Suprapubic skin (tissue), 4 donors: ENCODE measurements at regions not wholly inside any gene's neighbourhood (a gene's known extent, or its start where the extent isn't known, plus 50 kb on each side); places are given as distances from the start of the nearest gene placed in this dataset.

Experiments used
- EP300 ChIP-seq: sonication (generic); formaldehyde crosslinking; IDR thresholded peaks from one replicate; pipeline ENCODE4 v1.6.1; 2017; ENCODE audit warnings: antibody characterized with exemption
- POLR2A ChIP-seq, 2 donors: fragments of 450-650 bp; IDR thresholded peaks; one replicate each; pipeline ENCODE4 v1.6.1; 2017; ENCODE audit warnings: antibody characterized with exemption in 2 of 2, mild to moderate bottlenecking in 2 of 2, moderate library complexity in 2 of 2
- POLR2AphosphoS5 ChIP-seq, 3 donors: sonication (generic); formaldehyde crosslinking; IDR thresholded peaks; one replicate each; pipeline ENCODE4 v1.6.1; 2017; ENCODE audit warnings: antibody characterized with exemption in 3 of 3
- TF ChIP-seq, protein P1 (sequence below), 2 donors: fragments of 200-600 bp in 1 of 2; fragments of 450-650 bp in 1 of 2; sonication (generic) in 1 of 2; IDR thresholded peaks; one replicate each; pipeline ENCODE4 v1.5.1; 2016 to 2019; ENCODE audit warnings: antibody characterized with exemption in 2 of 2, mild to moderate bottlenecking in 1 of 2, moderate library complexity in 1 of 2

DNA sequence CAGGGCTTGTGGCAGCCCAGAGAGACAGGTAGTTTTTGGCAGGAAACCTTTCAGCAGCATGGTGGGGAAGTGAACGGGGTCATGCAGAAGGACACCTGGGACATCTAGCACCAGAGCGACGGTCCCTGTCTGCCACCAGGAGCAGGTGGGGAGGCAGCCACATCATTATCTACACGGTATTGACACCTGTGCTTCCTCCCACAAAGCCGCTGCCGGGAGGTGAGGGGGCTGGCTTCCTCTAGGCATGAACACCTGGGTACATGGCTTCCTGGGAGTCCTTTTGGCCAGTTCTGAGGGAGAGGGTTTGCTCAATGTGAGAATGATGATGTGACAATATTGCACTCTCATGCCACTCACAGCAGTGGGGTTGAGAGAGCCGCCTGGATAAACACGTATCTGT, 275.2 kb downstream of the ACTR3B start:
- TF ChIP-seq, protein P1, sequence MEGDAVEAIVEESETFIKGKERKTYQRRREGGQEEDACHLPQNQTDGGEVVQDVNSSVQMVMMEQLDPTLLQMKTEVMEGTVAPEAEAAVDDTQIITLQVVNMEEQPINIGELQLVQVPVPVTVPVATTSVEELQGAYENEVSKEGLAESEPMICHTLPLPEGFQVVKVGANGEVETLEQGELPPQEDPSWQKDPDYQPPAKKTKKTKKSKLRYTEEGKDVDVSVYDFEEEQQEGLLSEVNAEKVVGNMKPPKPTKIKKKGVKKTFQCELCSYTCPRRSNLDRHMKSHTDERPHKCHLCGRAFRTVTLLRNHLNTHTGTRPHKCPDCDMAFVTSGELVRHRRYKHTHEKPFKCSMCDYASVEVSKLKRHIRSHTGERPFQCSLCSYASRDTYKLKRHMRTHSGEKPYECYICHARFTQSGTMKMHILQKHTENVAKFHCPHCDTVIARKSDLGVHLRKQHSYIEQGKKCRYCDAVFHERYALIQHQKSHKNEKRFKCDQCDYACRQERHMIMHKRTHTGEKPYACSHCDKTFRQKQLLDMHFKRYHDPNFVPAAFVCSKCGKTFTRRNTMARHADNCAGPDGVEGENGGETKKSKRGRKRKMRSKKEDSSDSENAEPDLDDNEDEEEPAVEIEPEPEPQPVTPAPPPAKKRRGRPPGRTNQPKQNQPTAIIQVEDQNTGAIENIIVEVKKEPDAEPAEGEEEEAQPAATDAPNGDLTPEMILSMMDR (IDR thresholded peaks at IDR 0.05), result no peak
- no peak for TF ChIP-seq POLR2A (IDR thresholded peaks at IDR 0.05)
- no peak for TF ChIP-seq POLR2AphosphoS5 (IDR thresholded peaks at IDR 0.05)
- TF ChIP-seq EP300, result no peak
